Stimulated activated naive CD4-positive, alpha-beta T cell treated with Interleukin-2 at 50 U/mL for 16 hours (primary cell): ENCODE measurements at regions not wholly inside any gene's neighbourhood (a gene's known extent, or its start where the extent isn't known, plus 50 kb on each side); places are given as distances from the start of the nearest gene placed in this dataset.
"Not testable (repeated sequence)": the region's sequence is repeated elsewhere in the genome, so short reads cannot be mapped to it uniquely, and the experiment has no call there.

ENCODE experiments used
- DNase-seq: peaks from one replicate; lab custom pipeline; 2025; lab: John Stamatoyannopoulos, UW

- no peak for DNase-seq
These were observed 376.4 kb upstream of the FAM98A start for GRCh38 chr2:33975498-33975897.

DNA sequence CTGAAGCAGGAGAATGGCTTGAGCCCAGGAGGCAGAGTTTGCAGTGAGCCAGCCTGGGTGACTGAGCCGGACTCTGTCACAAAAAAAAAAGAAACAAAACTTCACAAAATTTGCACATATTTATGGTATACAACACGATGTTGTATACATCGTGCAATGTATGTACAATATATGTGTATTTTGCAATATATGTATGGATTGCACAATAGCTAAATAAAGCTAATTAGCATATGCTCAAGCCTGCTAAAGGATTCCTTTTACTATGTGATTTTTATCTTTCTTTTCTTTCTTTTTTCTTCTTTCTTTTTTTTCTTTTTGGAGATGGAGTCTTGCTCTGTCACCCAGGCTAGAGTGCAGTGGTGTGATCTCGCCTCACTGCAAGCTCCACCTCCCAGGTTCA lies 368.0 kb upstream of the FAM98A start:
- no peak for DNase-seq

DNA sequence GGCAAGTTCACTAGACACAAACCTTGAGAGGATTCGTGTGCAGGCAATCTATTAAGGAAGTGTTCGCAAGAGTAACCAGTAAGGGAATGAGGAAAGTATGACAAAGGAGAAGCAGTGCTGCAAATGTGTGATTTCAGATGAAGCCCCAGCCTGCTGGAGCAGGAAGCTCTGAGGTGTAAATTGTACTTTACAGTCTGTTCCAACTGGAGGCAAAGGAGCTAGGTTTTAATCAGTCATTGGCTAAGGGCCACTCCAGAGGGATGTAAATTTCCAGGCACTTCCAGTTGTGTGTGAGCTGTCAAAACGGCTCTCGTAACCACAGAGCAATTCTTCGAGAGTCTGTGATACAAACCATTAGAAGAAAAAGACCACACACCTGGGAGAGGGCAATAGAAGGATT lies 359.5 kb upstream of the FAM98A start:
- DNase-seq = no peak

- DNase-seq = no peak
These were observed 350.3 kb upstream of the FAM98A start for GRCh38 chr2:33949371-33949770.

DNA sequence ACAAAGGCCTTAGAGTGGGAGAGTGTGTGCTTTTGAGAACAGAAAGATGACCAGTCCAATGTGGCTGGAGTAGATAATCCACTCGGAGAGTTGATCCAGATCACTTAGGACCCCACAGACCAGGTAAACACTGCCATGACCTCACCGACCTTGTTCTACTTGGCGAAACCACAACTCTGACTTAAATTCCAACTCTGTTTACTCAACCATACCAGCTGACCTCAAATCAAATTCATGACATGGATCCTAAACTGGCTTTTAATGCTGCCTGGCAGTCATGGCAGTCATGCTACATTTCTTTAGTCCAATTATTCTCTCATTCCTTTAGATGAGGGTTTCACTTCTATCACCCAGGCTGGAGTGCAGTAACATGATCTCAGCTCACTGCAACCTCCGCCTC lies 347.1 kb upstream of the FAM98A start:
- no peak for DNase-seq

GRCh38 chr2:33933203-33933602 lies 334.1 kb upstream of the FAM98A start:
- no peak for DNase-seq

DNA sequence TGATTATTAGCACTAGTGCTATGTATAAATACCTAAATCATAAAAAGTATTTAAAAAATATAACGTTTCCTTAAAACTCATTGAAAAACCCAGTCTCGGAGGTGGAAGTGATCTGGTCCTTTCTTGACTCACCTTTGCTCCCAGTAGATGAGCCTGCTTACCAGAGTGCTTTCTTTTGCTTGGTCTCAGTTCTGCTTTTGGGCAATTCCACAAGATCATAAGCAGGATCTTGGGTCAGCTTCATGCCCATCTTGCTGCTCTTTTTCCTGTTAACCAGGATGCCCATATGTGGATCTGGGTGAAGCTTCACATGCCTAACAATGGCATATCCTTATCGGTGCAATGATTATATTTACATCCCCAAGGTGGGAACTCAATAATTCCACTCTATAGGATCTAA lies 332.1 kb upstream of the FAM98A start:
- DNase-seq = no peak

- DNase-seq = no peak
These were observed 330.4 kb upstream of the FAM98A start for GRCh38 chr2:33929467-33929866.

DNA sequence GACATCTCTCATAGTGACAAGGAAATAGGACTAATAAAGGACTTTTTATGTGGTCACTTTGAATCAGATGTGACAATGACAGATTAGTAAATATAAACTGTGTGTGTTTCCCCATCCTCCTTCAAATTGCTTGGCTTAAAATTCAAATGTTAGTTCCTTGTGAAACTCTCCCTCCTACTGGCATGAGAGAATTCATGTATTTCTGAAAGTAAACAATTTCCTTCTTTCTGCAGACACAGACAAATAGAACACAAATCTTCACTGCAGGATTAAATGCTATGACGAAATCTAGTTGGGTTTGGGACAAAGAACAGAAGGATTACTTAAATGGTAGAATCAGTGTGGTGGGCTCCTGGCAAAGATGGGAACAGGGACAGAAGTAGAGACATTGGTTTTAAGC lies 328.7 kb upstream of the FAM98A start:
- no peak for DNase-seq

GRCh38 chr2:33925311-33925710 lies 326.2 kb upstream of the FAM98A start:
- DNase-seq = no peak

DNA sequence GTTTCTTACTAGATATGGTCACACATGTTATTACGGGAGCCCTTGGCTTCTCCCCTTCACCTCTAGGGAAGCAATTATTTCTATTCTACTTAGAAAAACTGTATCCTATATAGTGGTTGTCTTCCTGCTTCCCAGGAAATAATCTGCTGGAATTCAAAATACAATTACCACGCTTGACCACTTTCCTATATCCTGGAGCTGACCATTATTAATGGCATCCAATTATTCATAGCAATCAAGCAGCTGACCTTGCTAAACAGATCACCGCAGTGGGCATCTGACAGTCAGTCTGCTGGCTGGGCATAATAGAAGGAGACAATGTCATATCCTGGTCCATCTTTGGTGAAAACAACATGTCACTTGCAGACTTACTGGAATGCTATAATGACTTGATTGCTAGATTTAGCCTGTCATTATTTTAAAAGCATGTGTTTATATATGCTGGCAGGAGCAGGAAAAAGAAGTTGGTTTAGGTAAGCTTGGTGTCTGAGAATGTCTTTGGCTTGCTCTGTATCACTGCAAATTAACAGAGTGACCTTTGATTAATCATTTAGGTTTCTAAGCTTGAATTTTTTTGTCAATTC lies 325.6 kb upstream of the FAM98A start:
- DNase-seq = no peak

- DNase-seq = no peak
These were observed 318.2 kb upstream of the FAM98A start for GRCh38 chr2:33917252-33917651.

GRCh38 chr2:33913071-33913616 lies 314.0 kb upstream of the FAM98A start:
- no peak for DNase-seq

DNA sequence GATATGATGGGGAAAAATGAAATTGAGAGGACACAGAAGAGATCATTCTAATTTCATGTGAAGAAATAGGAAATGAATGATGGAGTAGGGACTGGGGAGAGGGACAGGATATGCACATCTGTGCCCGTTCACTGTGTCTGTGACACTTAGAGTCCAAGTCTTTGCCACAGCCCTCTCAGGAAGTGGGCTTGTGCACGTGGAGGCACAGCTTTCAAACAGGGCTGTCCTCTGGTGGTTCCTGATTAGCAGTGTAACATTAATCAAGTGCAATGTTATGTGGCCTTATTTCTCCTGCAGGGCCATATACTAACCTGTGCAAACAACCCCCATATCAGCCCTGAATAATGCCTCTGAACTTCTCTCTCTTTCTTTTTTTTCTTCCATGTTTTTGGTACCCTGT lies 312.2 kb upstream of the FAM98A start:
- no peak for DNase-seq

DNA sequence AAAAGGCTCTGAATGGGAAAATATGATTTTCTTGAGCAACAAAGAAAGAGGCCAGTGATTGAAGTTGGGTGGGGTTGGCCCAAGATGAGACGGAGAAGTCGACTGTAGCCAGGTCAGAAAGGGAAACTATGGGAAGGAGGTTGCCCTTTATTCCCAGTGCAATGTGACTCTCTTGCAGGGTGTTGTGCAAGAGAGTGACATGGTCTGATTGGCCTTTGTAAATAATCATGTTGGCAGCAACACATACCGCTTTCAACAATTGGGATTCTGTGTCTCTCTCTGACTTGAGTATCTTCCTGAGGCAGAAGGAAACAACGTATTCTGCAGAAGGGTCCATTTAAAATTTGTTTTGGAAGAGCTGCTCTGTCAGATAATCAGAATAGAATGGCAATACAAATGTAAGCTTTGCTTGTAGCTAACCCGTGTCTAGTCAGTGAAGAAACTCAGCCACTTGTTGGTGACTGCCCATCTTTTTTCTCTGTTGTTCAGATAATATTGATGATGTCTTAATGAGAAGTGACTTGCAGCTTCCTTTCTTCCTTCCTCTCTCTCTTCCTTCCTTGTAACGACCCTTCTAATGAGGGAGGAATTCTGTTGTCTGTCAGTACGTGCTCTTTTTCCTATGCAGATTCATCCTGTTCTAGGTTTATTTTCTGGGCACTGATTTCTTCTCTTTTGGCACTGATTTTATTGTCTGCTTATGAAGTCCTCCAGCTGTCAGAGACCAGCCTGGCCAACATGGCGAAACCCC lies 311.0 kb upstream of the FAM98A start:
- no peak for DNase-seq

DNA sequence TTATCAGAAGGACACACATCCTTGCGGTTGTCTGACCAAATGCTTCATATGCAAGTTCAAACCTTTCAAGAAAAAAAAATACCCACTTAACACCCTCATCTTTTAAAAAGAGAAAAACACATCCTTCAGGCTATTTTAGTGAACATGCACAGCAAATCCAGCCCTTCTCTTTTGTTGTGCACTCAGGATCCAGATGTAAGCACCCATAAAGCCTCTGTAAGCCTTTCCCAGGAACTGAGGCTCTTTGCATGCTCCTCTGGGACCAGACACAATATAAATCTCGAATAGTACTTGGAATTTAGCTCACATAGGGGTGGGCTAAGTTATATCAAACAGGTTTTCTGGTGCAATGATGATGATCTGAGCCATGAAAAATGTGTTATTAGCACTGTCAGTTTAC lies 308.8 kb upstream of the FAM98A start:
- DNase-seq = no peak

DNA sequence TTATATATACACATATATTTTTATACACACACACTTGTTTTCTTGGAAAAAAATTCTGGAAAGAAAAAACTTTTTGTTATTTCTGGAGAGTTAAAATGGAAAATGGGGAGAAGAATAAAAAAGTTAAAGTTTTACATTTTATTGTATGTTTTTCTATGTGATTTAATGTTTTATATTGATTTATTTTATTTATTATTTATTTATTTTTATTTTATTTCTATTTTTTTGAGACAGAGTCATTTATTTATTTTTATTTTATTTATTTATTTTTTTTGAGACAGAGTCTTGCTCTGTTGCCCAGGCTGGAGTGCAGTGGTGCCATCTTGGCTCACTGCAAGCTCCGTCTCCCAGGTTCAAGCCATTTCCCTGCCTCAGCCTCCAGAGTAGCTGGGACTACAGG lies 307.0 kb upstream of the FAM98A start:
- not testable (repeated sequence) for DNase-seq

DNA sequence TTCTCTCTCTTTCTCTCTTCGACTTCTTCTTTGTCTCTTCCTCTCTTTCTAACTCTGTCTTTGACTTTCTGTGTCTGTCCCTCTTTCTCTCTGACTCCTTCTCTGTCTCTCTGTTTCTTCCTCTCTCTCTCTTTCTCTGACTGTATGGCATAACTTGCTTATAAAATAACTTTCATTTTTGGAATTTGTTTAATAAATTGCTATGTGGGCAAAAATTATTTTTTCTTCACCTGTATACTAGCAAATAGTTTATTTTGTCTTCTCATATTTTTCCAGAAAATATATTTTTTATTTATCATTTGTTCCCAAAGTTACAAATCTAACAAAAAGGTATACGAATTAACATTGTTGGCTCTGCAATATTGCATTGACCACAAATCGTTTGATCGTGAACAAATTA lies 305.7 kb upstream of the FAM98A start:
- no peak for DNase-seq

DNA sequence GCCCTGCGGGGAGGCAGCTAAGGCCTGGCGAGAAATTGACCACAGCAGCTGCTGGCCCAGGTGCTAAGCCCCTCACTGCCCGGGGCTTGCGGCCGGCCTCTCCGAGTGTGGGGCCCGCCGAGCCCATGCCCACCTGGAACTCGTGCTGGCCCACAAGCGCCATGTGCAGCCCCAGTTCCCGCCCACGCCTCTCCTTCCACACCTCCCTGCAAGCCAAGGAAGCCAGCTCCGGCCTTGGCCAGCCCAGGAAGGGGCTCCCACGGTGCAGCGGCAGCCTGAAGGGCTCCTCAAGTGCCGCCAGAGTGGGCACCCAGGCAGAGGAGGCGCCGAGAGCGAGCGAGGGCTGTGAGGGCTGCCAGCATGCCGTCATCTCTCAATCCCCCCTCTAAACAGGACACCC lies 304.6 kb upstream of the FAM98A start:
- DNase-seq = no peak

GRCh38 chr2:33903215-33903614 lies 304.1 kb upstream of the FAM98A start:
- no peak for DNase-seq

DNA sequence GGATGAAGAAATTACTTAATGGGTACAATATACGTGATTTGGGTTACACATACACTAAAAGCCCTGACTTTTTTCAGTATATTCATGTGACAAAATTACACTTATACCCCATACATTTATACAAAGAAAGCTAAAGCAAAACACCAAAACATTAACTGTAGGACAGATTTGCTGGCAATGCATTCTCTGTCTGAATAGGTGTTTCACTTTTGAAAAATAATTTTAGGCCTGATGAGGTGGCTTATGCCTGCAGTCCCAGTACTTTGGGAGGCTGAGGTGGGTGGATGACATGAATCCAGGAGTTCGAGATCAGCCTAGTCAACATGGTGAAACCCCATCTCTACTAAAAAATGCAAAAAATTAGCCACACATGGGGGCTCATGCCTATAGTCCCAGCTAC lies 301.5 kb upstream of the FAM98A start:
- DNase-seq = no peak

- no peak for DNase-seq
These were observed 298.6 kb upstream of the FAM98A start for GRCh38 chr2:33897741-33898140.

DNA sequence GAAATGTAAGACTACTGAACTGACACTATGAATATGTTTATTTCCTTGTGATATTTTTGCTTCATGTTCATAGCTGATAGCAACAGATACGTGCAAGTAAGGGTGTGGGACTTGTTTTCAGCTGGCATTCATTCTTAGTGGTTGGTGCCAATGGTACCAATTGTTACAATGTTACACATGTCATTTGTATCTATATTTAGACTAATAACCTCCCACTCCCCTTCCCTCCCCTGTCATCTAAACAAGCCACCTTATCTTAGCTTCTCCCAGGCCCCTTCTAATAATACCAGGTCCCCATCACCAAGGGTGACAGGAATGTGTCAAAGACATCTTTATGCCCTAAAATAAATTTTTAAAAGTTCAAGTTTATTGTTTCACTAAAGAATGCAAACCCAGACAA lies 294.7 kb upstream of the FAM98A start:
- DNase-seq = no peak

DNA sequence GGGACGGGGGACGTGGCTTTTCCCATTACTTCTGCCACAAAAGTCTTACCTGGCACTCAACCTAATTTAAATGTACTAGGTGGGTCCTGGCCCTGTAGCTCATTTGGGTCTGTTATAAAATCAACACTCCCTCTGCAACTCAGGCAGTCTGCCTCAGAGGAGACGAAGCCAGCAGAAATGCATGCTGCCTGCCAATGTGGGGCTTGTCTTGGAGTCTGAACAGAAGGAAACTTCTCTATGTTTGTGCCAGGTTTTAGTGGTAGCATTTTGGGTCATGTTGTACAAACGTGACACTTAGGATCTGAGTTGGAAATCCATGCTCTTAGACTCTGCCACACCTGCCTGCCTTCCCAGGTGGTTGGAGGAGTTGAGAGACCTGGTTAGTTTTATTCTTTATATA lies 292.5 kb upstream of the FAM98A start:
- no peak for DNase-seq
